HG03103 (cell line): ENCODE measurements at regions not wholly inside any gene's neighbourhood (a gene's known extent, or its start where the extent isn't known, plus 50 kb on each side); places are given as distances from the start of the nearest gene placed in this dataset.

ENCODE experiments used
- ATAC-seq: cut with Tn5 transposase; IDR thresholded peaks from one replicate; pipeline ENCODE4 v1.9.1; 2021; ENCODE audit warnings: low read depth; ENCODE audit not compliant: unreplicated experiment

DNA sequence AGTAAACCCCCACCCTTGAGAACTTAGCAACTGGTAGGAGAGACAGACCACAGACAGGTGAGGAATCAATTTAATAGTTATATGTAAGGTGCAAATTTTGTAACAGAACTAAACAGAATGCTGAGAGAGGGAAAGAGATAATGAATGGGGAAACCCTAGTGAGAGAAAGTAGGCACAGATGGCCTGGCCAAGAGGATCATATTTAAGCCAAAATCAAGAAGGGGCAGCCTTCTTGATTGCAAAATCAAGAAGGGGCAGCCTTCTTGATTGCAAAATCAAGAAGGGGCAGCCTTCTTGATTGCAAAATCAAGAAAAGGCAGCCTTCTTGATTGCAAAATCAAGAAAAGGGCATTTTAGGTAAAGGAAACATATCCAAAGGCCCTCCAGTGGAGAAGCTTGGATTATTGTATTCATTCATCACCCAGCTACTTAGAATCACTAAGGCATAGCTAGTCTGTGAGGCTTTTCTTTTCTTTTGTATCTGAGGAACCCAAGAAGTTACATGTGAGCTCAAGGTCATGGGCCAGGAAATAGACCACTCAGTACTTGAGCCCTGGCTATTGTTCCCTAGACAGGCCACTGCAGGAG lies 190.6 kb downstream of the CYLD start:
- ATAC-seq: no peak

DNA sequence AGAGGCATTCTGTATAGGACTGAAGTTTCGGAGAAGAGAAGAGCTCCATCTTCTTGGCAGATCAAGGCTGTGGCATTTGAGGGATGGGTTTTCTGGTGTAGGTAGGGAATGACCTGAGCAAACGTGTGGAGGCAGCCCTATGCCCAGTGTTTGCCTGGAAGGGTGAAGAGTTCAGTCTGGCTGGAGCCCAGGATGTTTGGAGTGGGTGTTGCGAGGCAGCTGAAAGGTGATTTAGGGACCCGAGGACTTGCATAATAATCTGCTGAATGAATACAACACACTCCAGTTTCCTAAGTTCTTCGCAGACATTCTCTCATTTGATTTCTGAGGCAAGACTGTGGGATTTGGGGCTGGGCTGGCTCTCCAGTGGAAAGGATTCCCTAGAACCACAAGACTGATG lies 186.2 kb downstream of the CYLD start:
- ATAC-seq: no peak

DNA sequence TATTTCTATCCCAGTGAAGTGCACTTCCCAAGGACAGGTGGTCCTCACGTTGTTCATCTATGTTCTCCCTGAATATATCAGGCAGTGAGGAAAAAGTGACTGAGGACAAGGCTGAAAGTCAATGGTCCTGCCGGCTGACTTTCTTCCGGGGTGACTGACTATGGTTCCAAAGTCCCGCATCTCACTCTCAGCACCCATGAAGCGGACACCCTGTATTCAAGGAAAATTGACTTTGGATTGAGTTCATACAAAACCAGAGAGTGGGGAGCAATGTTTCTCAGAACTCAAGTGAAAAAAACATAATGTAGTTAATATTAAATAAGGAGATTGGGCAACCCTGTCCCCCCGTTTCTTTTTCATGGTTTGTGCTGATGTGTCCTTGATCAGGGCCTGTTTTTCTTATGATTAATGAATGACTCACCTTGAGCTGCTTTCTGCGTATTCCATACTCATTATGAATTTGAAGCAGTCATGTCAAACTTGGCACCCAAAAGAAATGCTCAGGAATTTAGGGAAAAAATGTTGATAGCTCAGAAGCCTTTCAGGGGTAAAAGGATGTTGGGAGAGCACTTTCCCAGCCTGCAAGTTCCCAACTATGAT lies 184.0 kb downstream of the CYLD start:
- ATAC-seq: no peak

DNA sequence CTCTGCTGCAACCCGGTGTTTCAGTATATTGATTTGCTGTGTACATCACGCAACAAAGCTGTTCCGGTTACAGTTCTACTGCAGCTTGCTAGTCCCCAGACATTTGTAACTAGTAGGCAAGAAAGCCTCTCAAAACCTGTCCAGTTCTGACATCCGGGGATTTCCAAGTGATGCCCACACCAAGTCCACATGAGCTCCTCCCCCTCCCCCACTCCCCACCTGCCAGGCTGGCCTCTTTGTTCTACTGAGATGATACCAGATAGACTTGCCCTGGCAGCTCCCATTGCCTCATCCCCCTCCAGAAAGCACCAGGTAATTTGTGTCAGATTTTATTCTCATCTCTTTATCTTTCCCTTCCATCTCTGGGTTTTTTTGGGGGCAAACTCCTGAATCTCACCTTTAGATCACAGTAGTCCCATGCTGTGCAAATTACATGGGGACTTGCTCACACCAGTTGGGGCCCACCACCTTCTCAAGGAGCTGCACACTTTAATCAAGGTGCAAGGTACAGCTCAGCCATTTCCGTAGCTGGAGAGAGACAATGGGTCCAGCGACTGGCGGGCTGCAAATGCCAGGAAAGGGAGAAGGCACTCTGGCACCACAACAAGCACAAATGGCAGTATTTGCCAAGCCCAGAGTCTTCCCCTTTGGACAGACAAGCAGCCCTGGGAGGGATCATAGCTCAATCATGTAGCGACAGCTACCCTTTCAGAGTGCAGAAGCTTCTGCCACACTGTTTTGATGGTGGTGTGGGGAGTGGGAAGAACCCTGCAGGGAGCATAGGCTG lies 183.1 kb downstream of the CYLD start:
- no peak for ATAC-seq

DNA sequence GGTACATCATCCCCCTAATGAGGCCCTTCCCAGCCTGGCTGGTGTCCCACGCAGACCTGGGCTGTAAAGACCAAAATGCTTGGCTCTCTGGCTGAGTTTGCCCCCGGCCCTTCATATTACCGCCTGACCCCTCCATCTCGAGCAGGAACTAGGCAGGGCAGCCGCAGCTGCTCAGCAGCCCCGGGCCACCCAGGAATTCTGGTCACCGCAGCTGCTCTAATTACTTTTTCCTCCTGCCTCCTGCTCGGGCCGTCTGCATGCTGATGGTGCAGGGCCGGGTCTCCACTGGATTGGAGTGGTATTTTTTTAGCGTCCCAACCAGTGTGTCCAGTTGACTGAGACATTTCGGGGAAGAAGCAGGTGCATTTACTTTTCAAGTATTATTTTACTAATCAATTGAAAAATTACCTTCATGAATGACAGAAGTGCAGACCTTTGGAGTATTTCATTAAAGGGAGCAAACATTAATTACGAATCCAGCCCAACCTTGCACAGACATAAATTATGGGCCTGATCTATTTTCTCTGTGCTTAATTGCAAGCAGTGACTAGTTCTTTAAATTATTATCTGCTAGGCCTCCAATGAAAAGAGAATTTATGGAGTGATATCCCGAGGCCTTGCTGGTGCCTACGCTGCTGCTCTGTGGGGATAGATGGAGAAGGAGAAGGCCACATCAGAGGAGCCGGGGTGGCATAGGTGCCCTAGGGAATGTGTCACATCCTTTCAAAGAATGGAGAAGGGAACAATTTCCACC lies 176.2 kb downstream of the CYLD start:
- ATAC-seq: no peak

DNA sequence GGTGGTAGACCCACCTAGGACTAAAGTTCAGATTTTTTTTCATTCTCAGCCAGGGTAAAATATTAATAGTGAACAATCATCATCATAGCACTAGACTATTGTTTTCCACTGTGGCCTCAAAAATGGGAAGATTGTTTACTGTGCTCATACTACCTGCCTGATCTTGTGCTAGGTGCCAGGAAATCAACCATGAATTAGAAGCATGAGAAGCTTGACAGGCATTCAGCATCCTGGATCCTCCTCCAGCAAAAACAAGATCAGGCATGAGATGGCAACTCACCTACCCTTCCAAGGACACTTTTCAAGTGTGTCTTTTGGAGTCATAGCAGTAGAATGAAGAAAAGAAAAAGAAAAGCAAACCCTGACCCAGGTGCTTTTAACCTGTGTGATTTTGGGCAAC lies 174.2 kb downstream of the CYLD start:
- ATAC-seq: no peak

DNA sequence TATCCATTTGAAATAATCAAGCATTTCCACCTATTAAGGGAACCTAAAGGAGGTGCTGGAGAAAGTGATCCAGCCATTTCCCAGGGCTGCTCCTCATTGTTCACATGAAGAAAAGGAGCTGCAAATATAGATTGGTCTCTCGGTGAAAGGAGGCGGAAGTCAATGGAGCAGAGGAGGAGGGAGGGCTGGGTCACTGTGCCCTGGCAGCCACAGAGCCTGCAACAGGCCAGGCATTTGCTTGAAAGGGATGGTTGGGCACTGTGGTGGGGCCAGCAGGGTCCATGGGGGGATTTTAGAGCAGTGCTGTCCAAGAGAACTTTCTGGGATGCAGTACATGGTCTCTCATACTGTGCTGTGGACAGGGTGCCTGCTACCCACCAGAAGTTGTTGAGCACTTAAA lies 173.2 kb downstream of the CYLD start:
- no peak for ATAC-seq

DNA sequence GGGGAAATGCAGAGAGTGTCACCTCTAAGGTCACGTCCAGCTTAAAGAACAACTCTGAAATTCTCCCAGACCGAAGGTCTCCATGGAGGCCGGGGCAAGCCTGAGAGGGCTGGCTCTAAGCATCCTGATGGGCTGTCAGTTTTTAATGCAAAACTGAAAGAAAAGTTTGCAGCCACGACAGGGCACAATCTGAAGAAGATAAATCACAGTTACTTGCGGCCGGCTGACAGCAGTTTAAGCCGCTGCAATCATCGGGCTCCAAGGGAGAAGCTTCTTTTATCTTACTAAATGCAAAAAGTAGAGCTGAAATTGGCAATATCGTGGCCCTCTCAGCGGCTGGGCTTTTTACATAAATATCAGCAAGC lies 168.8 kb downstream of the CYLD start:
- no peak for ATAC-seq

DNA sequence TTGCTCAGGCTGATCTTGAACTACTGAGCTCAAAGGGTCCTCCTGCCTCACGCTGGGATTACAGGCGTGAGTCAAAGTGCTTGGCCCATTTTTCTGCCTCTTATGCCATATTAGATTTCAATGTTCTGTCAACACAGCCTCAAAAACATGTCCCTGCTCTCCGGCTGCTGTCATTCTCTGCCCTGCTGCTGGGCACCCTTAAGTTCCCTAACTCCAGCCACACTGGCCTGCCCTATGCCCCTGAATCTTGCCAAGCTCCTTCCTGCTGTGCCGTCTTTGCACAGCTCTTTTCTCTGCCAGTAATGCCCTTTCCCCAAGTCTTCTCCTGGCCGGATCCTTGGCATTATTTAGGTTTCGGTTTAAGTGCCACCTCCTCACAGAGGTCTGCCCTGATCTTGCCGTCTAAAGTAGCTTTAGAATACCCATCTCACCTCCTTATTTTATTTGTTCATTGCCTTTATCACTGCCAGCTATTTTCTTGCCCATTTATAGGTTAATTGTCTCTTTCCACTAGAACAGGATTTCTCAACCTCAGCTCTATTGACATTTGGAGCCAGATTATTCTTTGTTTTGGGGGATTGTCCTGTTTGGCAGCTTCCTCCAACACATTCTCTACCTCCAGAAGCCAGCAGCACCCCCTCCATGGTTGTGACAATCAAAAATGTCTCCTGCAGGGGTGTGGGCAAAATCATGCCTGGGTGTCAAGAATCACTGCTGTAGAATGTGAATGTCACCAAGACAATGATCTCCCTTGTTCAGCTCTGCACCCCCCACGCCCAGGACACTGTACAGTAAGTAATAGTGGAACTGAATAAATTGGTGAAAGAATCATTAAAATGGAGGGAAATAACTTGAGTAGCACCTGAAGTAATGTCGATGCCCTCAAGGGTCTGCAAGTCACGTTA lies 168.2 kb downstream of the CYLD start:
- no peak for ATAC-seq

DNA sequence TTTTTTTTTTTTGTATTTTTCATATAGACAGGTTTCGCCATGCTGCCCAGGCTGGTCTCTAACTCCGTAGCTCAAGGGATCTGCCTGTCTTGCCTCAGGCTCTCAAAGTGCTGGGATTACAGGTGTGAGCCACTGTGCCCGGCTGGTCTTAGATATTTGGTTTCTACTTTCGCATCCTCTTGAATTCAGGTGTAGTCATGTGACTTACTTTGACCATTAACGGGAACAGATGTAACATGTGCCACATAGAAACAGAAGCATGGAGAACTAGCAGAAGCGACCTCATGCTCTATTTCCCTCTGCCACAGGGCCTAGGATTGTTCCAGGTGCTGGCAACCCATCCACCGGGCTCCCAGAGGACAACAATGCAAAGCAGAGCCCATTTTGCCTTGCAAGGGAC lies 166.6 kb downstream of the CYLD start:
- no peak for ATAC-seq

DNA sequence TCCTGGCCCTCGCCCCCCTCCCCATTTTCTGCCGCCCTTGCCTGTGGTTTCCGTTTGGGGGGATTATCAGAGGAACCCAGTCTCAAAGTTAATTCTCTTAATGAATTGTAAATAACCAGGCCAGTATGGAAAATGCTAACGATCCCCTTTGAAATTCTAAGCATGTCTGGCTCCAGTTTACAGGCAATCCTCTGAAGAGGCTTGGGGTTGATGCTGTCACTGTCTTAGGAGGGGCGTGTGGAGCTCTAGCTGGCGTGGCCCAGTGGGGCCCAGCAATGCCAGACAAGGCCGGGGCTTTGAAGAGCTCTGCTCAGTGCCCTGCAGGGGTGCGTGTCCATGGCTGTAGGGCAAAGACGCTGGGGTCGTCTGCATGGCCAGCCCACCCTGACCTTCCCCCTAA lies 164.6 kb downstream of the CYLD start:
- ATAC-seq: no peak

DNA sequence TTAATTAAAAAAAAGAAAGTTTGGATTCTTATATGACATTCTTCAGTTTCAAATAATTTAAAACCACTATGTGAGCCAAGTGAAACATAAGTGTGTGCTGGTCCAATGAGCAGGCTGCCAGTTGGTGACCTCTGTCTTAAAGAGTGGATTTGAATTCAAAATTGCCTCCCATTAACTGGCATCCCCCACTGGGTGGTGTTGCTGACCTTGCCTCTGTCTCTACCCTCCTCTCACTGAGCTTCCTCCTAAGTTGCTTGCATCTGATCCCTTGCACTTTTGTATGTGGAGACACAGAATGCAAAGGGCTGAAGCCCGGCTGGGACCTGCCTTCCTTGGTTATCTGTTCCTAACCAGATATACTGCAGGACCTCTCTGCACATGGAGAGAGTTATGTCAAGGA lies 160.6 kb downstream of the CYLD start:
- ATAC-seq: no peak

DNA sequence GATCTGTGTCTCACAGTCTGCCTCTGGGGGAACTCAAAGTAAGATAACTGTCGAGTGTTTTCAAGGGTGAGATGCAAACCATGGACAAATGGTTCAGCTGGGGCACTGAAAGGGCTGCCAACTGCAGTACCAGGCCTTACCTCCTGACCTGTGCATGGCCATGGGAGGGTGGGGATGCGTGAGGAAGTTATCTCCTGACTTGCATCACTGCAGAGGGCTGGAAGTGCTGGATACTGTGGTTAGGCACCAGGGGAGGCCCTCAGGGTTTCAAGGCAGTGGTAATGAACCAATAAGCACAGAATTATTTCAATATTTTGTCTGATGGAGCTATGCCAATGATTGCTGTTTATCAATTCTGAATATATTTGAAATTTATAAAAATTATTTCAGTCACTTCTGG lies 159.2 kb downstream of the CYLD start:
- ATAC-seq: no peak

DNA sequence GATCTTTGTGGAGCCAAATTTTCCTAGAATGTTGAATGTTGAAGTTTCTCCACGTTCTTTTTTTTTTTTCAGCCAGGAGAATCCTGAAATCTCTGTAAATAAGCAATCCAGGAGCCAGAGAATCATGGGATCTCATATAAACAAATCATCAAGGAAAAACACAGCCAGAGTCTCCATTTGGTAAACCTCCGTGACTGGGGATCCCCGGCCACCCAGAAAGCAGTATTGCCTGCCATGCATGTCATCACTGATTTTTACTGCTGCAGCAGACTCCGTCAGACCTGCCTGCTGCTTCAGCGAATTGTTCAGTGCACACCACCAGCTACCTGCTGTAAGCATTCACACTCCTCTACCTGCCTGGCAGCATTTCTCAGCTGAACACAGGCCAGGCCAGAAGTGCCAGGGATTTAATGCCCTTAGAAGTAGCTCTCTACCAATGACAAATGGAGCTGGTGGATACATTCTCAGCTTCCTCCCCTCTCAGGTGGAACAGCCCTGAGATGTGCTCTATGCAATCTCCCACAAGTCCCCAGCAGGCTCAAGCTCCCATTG lies 158.6 kb downstream of the CYLD start:
- ATAC-seq: no peak

DNA sequence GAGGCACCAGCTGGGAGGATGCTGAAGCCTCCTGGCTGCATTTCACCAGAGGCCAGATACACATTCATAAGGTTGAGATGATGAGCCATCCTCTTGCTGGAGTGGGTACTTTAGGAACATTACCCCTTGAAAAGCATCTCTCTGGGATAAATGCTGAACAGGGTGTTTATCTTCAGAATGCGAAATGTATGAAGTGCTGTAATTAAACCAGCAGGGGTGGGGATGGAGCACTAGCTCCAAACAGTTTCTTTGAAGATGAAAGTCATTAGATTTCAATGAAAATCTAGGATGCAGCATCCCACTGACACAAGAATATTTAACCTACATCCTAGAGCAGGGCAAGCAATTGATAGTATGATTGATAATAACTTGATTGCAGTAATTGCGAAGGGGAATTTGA lies 158.1 kb downstream of the CYLD start:
- ATAC-seq: no peak

DNA sequence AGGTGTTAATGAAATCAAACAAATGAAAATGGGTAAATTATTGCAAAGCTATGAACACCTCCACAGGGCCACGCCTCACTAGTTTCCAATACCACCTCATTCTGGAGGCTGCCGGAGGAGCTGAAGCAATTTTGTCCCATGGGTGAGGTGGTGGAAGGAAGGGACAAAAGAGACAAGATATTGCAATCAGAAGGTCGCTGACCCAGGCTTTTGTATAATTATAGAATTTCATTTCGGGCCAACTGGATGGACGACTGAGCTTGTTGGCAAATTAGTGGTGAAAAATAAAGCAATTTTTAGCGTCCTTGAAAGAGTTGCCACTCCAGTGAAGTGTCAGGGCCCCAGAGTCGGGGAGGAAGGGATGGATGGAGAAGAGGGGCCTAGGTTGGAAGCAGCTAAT lies 147.9 kb downstream of the CYLD start:
- ATAC-seq: no peak

DNA sequence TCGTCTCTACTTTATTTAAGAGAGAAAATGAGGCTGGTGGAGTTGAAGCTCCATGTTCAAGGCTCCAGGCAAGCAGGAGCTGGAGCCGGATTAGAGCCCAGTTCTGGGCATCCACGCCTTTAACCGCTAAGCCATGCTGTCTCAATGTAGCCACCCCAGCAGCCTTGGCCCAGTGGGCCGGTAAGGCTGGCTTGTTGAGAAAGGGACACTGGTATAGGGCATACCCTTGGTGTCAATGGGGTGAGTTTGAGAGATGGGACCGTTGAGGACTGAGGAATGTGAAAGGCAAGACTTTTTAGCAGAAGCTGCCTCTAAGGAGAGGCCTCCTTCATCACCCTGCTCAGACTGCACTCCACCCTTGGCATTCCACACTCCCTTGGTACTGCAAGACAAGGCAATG lies 147.4 kb downstream of the CYLD start:
- no peak for ATAC-seq

DNA sequence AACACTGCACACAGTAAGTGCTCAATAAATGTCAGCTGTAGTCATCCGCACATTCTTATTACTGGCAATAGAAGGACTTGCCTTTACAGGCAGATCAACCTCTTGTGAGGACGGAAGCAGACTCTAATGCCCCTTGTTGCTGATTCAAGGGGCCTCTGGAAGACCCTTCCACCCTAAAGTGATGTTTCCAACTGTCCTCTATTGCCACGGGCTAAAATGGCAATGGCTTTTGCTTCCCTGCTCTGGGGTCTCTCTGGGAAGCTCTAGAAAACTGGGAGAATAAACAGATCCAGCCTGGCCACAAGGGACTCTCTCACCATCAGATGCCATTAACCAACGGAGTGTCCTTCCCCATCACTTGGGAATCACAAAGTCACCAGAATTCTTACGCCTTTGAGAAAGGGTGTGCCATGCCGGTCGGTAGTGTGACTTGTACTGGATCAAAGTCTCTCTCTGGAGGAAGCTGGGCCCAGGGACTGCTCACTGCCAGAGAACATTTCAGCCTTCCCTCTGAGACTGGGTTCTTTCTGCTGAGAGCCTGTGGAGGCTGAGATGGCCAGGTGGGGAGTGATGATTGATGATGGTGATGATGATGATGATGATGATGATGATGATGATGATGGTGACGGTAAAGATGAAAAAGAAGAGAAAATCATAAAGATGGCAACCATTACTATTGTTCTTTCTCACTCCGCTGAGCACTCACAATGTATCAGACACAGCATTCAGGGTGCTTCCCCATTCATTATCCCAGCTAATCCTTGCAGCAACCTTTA lies 146.8 kb downstream of the CYLD start:
- ATAC-seq: no peak

DNA sequence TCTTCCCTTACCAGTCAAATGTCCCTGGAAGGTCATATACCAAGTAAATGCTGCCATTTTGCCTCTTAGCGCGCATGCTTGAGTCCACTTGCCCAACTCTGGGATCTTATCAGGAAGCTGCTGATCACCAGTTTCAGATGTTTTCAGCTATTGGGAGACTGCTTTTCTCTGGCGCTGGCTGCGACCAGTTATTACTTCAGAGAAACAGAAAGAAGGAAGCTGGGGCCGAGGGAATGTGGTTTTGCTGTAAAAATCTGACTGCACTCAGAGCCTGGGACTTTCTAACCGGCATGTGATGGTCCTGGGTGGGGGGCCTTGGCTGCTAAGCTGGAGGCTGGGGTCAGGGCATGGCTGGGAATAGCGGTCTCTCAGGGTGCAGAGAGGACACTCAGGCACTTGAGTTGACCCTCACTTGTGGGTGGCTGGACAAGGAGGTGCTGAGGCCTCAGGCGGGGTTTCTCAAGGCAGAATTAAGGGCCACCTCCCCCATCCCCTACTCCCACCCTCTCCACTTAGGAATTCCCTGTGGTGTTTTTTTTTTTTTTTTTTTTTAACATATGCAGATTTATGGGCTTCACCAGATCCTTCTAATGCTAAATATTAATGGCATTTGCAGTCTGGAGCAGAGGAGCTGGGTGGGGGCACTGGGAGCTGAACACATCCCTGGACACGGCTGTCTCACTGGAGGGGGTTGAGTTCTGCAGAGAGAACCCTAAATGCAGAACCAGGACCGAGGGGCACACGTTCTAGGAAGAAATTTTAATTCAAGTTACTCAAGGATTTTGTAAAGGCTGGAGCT lies 145.8 kb downstream of the CYLD start:
- ATAC-seq: no peak
